GM21786 (cell line): ENCODE measurements at regions not wholly inside any gene's neighbourhood (a gene's known extent, or its start where the extent isn't known, plus 50 kb on each side); places are given as distances from the start of the nearest gene placed in this dataset.

Experiments used
- ATAC-seq: cut with Tn5 transposase; IDR thresholded peaks from one replicate; pipeline ENCODE4 v1.9.1; 2021; ENCODE audit not compliant: unreplicated experiment

DNA sequence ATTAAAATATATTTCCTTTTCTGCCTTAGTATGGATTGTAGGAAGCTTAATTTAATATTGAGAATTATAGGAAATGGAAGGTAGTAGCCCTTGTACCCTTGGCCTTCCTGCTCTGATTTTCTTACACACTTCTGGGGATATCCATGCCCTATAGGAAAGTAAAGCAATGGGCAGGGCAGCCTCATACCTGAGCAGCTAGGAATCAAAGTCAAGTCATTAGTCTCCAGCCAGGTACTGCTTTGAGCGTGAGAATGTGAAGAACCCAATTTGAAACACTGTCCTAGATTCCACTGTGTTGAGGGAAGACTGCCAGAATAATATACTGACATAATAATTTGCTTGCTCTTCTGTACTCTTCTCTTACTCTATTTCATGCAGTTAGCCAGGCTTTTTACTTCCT, 51.0 kb upstream of the L3MBTL3 start:
- ATAC-seq = no peak

- no peak for ATAC-seq
Observed at GRCh38 chr6:129966125-129966524, 52.3 kb upstream of the L3MBTL3 start.

DNA sequence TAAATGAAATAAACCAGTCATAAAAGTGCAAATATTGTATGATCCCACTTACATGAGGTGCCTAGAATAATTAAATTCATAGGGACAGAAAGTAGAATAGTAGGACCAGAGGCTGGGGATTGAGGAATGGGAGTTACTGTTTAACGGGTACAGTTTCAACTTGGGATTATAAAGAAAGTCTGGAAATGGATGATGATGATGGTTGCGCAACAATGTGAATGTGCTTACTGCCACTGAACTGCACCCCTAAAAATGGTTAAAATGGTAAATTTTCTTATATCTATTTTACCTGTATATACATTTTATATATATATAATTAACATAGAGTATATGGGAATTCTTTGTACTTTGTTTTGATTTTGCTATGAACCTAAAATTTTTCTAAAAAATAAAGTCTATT, 53.3 kb upstream of the L3MBTL3 start:
- ATAC-seq = no peak

GRCh38 chr6:129959358-129959930, 58.9 kb upstream of the L3MBTL3 start:
- ATAC-seq = no peak

GRCh38 chr6:129957941-129958898, 60.2 kb upstream of the L3MBTL3 start:
- ATAC-seq = no peak

DNA sequence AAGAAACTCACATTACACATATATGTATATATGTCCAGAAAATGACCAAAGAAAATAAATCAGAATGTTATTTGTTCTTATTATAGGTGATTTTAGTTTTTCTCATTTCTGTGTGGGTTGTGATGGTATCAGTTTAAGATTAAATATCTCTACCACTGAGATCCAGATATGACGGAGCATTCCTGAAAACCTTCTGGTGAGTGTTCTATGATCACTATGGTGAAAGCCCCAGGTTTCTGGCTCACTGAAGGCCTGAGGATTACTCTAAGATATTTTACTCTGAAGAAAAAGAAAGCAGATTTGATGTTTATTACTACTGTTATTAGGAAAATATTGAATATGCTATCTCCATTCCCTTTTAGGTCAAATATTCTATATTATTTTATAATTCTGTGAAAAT, 62.8 kb upstream of the L3MBTL3 start:
- ATAC-seq = no peak

DNA sequence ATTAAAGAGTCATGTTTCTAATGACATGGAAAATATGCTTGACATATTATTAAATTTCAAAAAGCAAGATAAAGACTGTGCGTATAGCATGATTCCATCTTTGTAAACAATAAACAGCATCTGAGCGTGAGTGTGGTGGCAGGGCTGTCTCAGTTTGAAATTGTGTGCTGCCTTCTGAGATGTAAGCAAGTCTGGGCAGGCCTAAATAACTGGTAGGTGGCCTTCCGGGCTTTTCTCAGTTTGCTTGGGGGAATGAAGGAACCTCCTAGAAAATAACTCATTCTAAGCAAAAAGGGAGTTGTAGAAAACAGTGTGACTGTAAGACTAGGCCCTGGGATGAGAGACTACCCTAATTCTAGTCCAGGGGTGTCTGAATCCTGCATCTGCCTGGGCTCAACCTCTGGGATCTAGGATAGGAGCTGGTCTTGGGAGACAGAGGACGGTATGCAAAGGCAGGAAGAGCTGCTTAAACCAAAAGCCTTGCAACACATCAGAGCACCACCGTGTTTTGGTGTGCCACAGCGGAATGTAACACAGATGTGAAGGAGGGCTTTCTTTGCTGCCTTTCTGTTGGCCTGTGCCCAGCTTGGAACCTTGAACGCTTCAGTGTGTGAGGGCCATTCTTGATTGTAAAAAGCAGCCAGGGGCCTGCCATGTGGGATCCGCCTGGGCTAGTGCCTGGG, 63.5 kb upstream of the L3MBTL3 start:
- ATAC-seq = no peak

DNA sequence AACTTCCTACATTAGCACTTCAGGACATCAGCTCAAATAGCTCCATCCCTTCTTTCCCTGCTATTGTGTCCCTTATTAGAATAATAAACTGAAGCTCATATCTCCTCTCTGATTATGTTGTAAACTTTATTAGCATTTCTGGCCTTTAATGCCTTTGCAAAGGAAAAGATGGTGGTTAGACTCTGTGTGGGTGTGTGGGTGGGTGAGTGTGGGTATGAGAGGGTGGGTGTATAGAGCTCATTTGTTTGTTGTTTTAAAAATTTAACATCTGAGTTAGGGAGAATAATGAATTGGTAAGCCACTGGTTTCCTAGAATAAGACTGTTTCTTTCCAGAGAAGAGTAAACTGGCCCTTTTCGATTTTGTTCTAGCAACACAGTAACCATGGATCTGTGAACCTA, 70.6 kb upstream of the L3MBTL3 start:
- ATAC-seq = no peak

DNA sequence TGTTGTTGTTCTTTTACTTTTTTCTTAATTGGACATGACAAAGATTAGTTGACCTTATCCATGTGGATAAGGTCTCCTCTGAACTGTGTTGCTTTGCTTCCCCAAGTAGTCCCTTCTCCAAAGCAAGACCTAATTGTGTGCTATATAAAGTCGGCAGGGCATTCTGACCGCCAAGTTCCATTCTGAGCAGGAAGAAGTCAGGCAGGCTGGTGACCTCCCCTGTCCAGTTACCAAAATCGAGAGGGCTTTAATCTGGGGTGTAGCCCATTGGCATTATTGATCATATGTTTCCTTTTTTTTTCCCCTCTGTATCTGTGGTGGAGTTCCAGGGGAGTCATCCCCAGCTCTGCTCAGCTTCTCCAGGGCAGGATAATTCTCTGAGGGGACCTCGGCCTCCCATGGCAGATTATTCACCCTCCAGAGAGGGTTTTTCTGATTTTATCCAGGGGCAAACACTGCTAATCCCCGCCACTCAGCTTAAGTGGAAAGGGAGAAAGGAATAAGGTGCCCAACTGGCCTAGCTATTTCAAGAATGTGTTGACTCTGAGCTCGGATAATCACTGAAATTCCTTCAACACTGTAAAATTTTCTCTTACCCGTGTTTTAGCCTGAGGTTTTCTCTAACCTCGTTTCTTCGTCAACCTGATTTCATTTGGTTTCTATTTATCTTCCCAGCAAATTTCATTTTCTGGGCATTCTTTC, 71.8 kb upstream of the L3MBTL3 start:
- no peak for ATAC-seq

GRCh38 chr6:129943637-129944271, 74.6 kb upstream of the L3MBTL3 start:
- ATAC-seq = no peak

GRCh38 chr6:129940454-129941195, 77.8 kb upstream of the L3MBTL3 start:
- ATAC-seq = no peak

GRCh38 chr6:129938249-129939020, 77.3 kb upstream of the TMEM244 start:
- ATAC-seq = no peak

DNA sequence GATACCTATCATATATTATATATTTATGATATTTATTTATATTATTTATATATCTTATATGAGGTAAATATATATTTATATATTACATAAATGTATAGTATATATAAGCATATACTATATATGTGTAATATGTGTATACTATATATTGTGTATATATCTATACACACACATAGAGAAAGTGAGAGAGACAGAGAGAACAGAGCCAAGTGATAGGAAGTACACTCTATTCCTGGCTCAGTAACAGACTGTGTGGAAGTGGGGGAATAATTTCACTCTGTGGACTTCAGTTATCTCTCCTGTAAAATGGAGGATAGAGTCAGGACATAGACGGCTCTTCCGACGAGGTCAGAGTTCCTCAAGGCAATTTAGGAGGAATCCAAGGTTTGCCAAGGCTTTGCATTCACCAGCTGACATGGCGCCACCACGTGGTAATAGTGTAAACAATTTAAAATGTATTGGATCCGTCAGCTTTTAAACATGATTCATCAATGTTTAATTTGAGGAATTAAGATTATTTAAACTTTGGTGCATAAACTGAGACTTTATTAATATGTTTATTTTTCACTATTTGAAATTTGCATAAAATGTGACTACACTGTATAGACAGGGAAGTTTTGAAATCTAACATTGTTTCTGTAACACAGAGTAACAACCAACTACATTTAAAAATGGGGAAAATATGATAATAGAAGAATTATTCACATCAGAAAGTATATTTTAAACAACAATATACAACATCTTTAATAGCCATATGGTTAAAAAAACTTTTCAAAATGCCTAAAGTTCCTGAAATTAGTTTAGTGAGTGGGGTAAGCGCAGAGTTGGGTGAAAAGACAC, 75.4 kb upstream of the TMEM244 start:
- peak; percentile 80 for ATAC-seq

DNA sequence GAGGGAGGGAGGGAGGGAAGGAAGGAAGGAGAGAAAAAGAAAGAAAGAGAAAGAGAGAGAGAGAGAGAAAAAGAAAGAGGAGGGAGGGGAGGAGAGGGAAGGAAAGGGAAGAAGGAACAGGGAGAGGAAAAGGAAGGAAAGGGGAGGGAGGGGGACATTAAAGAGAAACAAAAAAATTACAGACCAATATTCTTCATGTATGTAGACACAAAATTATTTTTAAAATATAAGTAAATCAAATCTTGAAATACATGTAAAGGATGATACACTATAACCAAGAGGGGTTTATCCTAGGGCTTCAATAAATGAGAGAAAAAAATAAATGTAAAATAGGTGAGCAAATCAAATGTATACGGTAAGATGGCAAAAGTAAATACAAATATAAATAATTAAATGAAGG, 71.2 kb upstream of the TMEM244 start:
- ATAC-seq = no peak

GRCh38 chr6:129929433-129929832, 68.3 kb upstream of the TMEM244 start:
- no peak for ATAC-seq

DNA sequence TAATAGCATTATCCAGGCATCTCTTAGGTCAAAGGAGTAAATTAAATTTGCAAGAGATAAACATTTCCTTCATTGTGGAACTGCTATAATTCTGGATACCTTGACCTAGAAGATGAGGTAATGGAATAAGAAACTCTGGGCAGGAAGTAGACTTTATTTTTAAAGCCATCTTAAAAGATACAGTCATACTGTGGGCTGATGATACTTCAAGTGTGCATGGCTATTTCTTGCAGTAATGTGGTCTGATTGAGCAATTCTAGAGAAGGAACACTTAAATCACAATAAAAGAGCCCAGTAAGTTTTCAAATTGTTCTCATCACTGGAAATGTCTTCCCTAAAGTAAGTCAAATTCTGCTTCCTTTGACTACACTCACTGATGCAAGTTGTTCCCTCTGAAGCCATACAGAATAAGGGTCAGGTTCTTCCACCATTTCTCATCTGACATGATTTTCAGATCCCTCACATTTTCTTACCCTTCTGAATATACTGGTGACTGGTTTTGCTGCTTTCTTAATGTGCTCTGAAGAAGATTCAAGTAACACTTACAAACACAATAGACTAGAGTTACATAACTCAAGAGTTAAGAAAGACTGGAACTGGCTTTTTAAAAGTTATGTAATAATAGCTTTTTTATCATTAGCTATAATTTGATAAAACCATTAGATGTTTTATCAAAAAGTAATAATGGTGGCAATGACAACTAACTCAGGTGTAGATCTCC, 62.6 kb upstream of the TMEM244 start:
- no peak for ATAC-seq

- ATAC-seq = no peak
Observed at GRCh38 chr6:129921169-129921817, 60.2 kb upstream of the TMEM244 start.
